Daoy (cell line): ENCODE measurements at regions not wholly inside any gene's neighbourhood (a gene's known extent, or its start where the extent isn't known, plus 50 kb on each side); places are given as distances from the start of the nearest gene placed in this dataset.

ENCODE experiments used
- DNase-seq: peaks from one replicate; pipeline ENCODE4 v3.0.0-alpha.2; 2015; ENCODE audit warnings: low read depth

GRCh38 chr4:178412455-178412854, 970.2 kb upstream of the AGA start:
- no peak for DNase-seq

DNA sequence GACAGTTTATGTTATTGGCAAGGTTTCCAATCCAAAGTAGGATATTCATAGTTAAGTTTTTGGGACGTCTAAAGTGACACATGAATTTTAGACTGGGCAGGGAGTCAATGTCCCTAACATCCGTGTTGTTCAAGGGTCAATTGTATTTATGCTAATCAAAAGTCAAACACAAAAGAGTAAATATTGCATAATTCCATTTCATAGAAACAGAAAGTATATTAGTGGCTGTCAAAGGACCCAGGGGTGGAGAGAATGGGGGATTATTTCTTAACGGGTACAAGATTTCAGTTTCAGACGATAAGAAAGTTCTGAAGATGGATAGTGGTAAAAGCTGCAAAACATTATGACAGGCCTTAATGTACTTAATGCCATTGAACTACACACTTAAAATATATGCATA, 971.8 kb upstream of the AGA start:
- DNase-seq: no peak

DNA sequence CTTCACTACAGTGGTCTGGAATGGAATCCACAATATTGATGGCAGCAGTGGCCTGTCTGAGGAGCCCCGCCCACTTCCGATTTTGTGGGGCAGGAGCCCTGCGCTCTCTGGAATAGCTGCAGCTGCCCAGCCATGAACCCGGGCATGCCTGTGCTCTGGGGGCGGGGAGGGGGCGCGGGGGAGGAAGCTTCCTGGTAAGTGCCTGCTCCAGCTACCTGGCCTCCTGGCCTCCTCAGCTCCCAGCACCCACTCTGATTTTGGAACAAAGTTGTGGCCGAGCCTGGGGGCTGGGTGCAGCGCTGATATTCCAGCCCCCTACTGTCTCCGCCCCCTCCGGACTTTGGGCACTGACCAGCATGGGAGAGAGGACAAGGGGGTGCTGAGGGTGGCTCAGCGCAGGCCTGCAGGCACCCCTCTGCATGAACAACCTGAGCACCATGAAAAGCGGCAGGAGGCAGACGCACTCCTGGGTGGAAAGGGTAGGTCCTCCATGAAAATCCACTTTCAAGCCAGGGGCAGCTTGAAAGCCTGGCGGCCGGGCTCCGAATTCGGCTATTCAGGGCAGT, 972.7 kb upstream of the AGA start:
- peak; percentile 24 for DNase-seq

DNA sequence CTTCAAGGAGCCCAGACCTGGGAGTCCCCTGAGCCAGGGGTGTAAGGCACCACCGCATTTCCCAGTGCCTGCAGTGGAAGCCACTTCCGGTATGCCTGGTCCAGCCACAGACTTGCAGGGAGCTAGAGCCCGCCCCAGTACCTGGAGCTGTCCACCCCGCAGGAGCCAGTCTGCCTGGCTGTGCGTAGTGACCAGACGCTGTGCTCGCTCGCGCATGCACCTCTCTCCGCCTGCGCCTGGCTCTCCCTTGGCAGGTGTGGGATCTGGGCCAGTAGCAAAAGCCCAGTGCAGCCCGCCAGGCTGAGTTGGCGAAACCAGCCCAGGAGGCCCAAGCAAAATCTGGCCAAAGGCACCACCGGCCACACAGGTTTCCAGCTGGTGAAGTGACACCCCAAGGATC, 973.7 kb upstream of the AGA start:
- DNase-seq: peak; percentile 49

GRCh38 chr4:178423366-178423765, 981.1 kb upstream of the AGA start:
- no peak for DNase-seq

- DNase-seq: no peak
Measured at GRCh38 chr4:178426871-178427270, 984.6 kb upstream of the AGA start.

DNA sequence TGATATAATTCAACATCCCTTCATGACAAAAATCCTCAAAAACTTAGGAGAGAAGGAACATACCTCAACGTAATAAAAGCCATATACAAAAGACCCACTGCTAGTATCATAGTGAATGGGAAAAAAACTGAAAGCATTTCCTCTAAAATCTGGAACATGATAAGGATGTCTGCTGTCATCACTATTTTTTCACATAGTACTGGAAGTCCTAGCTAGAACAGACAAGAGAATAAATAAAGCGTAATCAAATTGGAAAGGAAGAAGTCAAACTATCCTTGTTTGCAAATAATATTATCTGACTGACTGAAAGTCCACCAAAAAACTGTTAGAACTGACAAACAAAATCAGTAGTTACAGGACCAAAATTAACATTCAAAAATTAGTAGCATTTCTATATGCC, 985.4 kb upstream of the AGA start:
- DNase-seq: no peak

DNA sequence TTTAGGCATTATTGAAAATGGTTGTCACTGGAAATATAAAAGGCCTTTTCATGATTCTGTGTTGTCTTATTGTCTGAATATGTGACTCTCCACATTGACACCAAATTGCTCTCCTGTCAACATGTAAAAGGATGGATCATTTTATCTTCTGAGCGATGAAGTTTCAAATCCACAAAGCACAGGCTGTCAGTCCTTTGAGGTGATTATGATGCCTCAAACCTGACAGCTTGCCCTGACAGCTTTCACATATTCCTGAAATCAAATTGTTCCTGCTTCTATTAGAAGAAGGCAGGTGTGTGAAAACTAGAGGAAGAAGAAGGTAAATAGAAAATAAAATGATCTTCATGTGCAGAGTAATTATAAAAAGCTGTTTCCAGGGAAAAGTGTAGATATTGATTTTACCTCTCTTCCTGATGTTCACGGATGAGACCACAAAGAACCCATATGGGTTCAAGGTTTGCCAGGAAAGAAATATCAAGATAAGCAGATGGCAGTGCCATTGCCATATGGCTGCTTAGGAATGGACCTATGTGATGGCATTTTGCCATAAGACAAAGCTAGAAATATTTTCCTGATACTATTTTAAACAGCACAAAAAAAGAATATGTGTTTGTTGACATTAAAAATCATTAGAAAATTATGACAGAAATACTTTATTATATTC, 1006.3 kb upstream of the AGA start:
- DNase-seq: no peak

- DNase-seq: no peak
Measured at GRCh38 chr4:178450614-178451013, 1008.4 kb upstream of the AGA start.

DNA sequence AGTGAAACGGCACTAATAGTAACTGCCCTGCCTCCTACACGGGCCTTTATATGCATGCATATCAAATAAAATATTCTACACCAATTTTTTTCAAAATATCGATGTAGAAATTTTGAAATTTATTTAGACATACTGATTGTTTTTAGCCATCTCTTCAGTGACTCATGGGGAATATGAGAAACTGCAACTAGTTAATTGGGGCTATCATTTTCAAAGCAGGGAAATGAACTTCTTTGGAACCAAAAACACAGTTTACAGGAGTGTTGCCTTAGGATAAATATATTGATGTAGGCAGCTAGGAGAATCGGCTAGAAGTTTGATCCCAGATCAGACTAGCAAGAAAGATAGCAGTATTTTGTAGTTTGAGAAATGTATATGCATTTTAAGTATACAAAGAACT, 1010.8 kb upstream of the AGA start:
- no peak for DNase-seq

DNA sequence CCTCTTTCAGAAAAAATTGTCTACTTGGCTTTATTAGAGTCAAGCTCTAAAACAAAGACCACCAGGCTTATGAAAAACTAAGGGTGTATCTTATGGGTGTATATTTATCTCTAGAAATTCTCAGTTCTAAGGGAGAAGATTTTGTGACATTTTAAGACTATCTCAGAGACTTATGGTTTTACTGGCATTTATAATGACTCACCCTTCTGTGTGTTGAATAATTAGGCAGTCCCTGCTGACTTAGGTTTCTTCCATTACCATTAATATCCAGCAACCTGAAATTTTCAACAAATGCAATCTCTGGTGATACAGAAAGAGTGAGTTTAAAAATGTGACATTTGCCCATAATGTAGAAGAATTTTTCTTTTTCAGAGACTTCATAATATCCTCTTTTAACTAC, 1015.0 kb upstream of the AGA start:
- DNase-seq: no peak

GRCh38 chr4:178462710-178463109, 1020.5 kb upstream of the AGA start:
- DNase-seq: no peak

GRCh38 chr4:178463747-178464146, 1021.5 kb upstream of the AGA start:
- DNase-seq: no peak

- DNase-seq: no peak
Measured at GRCh38 chr4:178470996-178471784, 1029.0 kb upstream of the AGA start.

DNA sequence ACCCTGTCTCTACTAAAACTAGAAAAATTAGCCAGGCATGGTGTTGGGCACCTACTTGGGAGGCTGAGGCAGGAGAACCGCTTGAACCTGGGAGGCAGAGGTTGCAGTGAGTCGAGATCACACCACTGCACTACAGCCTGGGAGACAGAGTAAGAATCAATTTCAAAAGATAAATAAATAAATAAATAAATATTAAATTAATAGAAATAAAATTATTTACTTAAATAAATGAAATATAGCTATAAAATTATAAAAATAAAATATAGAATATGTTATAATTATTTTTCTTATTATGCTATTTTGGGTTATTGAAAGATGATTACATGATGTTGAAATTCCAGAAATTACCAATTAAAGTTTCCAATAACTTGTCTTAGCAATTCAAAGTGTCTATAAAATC, 1029.8 kb upstream of the AGA start:
- DNase-seq: no peak

DNA sequence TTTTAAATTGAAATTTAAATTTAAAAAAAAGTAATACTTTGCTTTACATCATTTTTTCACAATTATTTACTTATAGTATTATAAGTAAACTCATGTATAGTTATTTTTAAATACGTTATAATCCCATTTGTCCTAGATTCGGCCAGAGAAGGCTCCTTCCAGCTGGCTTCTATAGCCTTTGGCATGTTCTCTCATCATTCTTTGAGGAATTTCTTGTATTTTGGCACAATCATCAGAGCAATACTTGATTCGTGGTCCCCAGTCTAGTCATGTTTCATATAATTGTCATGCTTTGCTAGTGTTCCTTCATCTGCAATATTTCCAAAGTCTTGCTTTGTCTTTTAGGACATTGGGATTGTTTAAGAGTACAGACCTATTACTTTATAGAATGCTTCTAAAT, 1037.9 kb upstream of the AGA start:
- DNase-seq: no peak

- DNase-seq: no peak
Measured at GRCh38 chr4:178480881-178481280, 1038.6 kb upstream of the AGA start.

- DNase-seq: no peak
Measured at GRCh38 chr4:178481564-178481963, 1039.3 kb upstream of the AGA start.

- DNase-seq: no peak
Measured at GRCh38 chr4:178523038-178523437, 1080.8 kb upstream of the AGA start.

GRCh38 chr4:178535939-178536579, 1093.8 kb upstream of the AGA start:
- DNase-seq: no peak

DNA sequence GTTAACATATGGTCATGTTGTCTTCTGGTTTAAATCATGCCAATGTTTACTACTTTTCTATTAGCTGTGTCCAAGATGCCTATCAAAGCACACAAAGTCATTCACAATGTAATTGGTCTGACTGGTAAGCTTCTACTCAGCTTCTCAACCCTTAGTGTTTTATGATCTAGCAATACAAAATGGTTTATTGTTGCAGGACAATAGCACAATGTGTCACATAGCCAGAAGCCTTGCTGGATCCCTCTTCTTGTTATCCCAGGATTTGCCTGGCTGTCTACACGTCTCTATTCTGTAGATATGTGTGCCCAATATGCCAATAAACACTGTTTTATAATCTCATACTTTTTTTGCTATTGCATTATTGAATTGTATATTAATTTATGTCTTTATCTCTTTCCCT, 1111.0 kb upstream of the AGA start:
- no peak for DNase-seq

DNA sequence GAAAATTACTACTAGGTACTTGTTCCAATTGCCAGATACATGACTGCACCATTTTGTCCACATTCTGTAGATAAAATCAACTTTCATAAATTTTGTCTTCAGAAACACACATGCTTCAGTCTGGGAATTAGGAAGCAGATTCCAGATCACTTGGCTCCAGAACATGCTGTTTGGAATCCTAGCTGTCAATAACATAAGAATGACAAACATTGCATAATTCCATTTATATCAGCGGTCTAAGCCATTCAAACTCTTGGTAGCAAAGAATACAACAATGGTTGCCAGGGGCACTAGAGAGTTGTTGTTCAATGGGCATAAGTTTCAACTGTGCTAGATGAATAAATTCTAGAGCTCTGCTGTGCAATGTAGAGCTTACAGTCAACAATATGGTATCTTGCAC, 1112.1 kb upstream of the AGA start:
- no peak for DNase-seq

GRCh38 chr4:178556796-178557195, 1114.6 kb upstream of the AGA start:
- DNase-seq: no peak
